ENCODE measurements at regions not wholly inside any gene's neighbourhood (a gene's known extent, or its start where the extent isn't known, plus 50 kb on each side); places are given as distances from the start of the nearest gene placed in this dataset.

DNA sequence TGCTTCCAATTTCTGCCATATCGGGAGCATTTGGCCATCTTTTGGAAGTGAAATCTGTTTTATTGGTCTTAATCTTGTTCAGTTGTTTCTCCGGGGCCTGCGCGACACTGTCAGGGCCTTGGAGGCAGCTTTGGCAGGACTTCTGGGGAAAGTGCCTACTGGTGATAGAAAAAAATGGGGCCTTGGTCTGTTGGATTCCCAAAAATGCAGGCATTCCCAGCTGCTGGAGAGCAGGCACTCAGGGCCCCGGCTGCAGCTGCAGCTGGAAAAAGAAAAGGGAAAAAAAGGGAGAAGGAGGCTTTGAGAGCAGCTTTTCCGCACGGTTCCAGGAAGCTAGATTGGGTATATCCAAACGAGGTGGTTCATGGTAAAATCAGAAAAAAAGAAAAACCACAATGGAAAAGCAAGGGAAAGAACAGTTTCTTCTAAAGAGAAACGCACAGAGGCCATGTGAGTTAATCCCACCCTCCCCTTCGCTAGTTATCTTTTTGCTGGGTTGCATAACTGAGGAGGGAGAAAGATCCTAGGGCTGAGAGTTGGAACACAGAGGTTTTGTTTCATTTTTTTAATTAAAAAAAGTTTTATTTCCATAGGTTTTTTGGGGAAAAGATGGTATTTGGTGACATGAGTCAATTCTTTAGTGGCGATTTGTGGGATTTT, 134.7 kb upstream of the RFLNA start:
- H4K91ac ChIP-seq (replicated peaks; ENCODE audit: insufficient read length, low read length): peak overlapping the region; percentile 76
- H2BK5ac ChIP-seq (ENCODE audit: low read depth, low read length): no peak overlapping the region
- no peak overlapping the region; the same call in 1 of the 2 replicates for H2AFZ ChIP-seq (ENCODE audit: low read length)
- no peak overlapping the region for H2BK12ac ChIP-seq (ENCODE audit: low read depth, low read length)
- H3K14ac ChIP-seq (ENCODE audit: insufficient read length): no peak overlapping the region
- H2BK20ac ChIP-seq (ENCODE audit: low read length): no peak overlapping the region
- POLR2A ChIA-PET (ENCODE audit: partially characterized antibody): no interaction called here
- no peak overlapping the region for H2AK5ac ChIP-seq (ENCODE audit: low read depth, low read length)
- H3K23me2 ChIP-seq (ENCODE audit: low read depth, low read length): no peaks in the 10 kb centered on the region
- TF ChIP-seq CTCF (IDR thresholded peaks at IDR 0.05; ENCODE audit: control extremely low read depth in 1 of 3, insufficient read depth in 1 of 3, low read depth in 1 of 3, low read length in 3 of 3): no peak
- no peak for TF ChIP-seq POU5F1 (IDR thresholded peaks at IDR 0.05; ENCODE audit: low read depth, low read length)
- peak; percentile 42; the same call in 1 of the 2 replicates for TF ChIP-seq TEAD4 (IDR thresholded peaks at IDR 0.05; ENCODE audit: low read depth, low read length)
- TF ChIP-seq TCF12 (IDR thresholded peaks at IDR 0.05; ENCODE audit: low read depth, low read length): 0 out of 2 replicates have a peak, but pooled peaks have one; percentile 20
- H3K36me3 ChIP-seq (ENCODE audit: control insufficient read depth in 2 of 4, insufficient read depth in 4 of 4, low read length in 3 of 4): no peaks in the 10 kb centered on the region
- H3K4me2 ChIP-seq (ENCODE audit: insufficient read depth in 1 of 2, low read depth in 2 of 2, low read length in 2 of 2): no peak overlapping the region
- no peak overlapping the region for H3K23ac ChIP-seq (ENCODE audit: insufficient read length)
- peaks cover 0 to 10% (median 6%) of the 10 kb centered on the region in 4 experiments; a peak in 5 of 7 replicates for H3K4me1 ChIP-seq (replicated peaks in 1 of 4; ENCODE audit: control insufficient read depth in 3 of 4, insufficient read depth in 4 of 4, low read length in 3 of 4)
- no peaks in the 10 kb centered on the region for H3K79me2 ChIP-seq (ENCODE audit: control insufficient read depth in 1 of 2, insufficient read depth in 2 of 2, low read length in 2 of 2)
- no peak overlapping the region for H4K8ac ChIP-seq (ENCODE audit: extremely low read depth, insufficient read depth, low read length)
- FAIRE-seq (no peak), DNase-seq (ENCODE audit: low read depth in 1 of 2, low spot score in 2 of 2) (no peak)
- peak overlapping the region; percentile 88 for H2BK120ac ChIP-seq (replicated peaks; ENCODE audit: low read depth, low read length)
- no peaks in the 10 kb centered on the region for H4K20me1 ChIP-seq (replicated peaks in 1 of 2; ENCODE audit: control insufficient read depth in 1 of 2, insufficient read depth in 2 of 2, low read length in 2 of 2)
- no peak overlapping the region for H3K9ac ChIP-seq (replicated peaks in 1 of 4; ENCODE audit: extremely low read depth in 1 of 4, low read depth in 3 of 4, low read length in 3 of 4)
- H2BK15ac ChIP-seq (ENCODE audit: low read length): no peak overlapping the region
- no peak overlapping the region for H3K4me3 ChIP-seq (ENCODE audit: extremely low read depth in 1 of 4, insufficient read depth in 2 of 4, low read depth in 3 of 4, low read length in 4 of 4)
- H3K4ac ChIP-seq (replicated peaks; ENCODE audit: insufficient read length, low read depth, low read length): peak overlapping the region; percentile 6
- no peaks in the 10 kb centered on the region for H3K79me1 ChIP-seq (ENCODE audit: low read depth, low read length)
- H3K9me3 ChIP-seq (ENCODE audit: insufficient read depth in 2 of 2, low read depth in 1 of 2, low read length in 1 of 2): peaks cover 4 to 11% of the 10 kb centered on the region in 2 experiments; a peak in 1 of 4 replicates
- 88% methylated on average over 11 of the region's 11 CpGs; no CpG with 5 or more reads in 1 of the 2 experiments for WGBS, 2 experiments (ENCODE audit: extremely low coverage in 1 of 2, insufficient coverage in 1 of 2, insufficient read length in 1 of 2, insufficient replicate concordance in 2 of 2, low coverage in 1 of 2, low lambda C conversion rate in 2 of 2, missing lambda C conversion rate in 1 of 2)
- H4K5ac ChIP-seq (ENCODE audit: insufficient read length, low read depth, low read length): no peak overlapping the region
- H3K18ac ChIP-seq (ENCODE audit: extremely low read depth, low read length): peak overlapping the region; percentile 13; the same call in 1 of the 2 replicates
- no peak overlapping the region for H3K56ac ChIP-seq (replicated peaks; ENCODE audit: insufficient read length, low read depth, low read length)
- CTCF ChIA-PET (ENCODE audit: partially characterized antibody): interaction anchor here (0.6 to 1.6 kb wide), 4 partner anchors 12 to 113 kb away, joined by 3 to 12 read pairs (median 3); no protein-coding TSS in a partner anchor
- H3K27ac ChIP-seq (ENCODE audit: low read depth, low read length): no peak overlapping the region
- H3K27me3 ChIP-seq (replicated peaks in 1 of 4; ENCODE audit: control insufficient read depth in 3 of 4, extremely low read depth in 1 of 4, insufficient read depth in 3 of 4, low read length in 3 of 4): peaks cover 0 to 2% (median 0%) of the 10 kb centered on the region in 4 experiments; a peak in 1 of 7 replicates
